22Rv1 (cell line): ENCODE measurements at regions not wholly inside any gene's neighbourhood (a gene's known extent, or its start where the extent isn't known, plus 50 kb on each side); places are given as distances from the start of the nearest gene placed in this dataset.
"Not testable (repeated sequence)": the region's sequence is repeated elsewhere in the genome, so short reads cannot be mapped to it uniquely, and the experiment has no call there.

Experiments used
- H3K27ac ChIP-seq: fragments of 450-650 bp; 2 replicates; pipeline ENCODE4 v1.5.1; 2017
- ZFX ChIP-seq: fragments of 450-650 bp; IDR thresholded peaks from 2 replicates; pipeline ENCODE4 v1.6.1; 2017; ENCODE audit warnings: antibody characterized with exemption, borderline replicate concordance
- TF ChIP-seq, protein P1 (sequence below): fragments of 450-650 bp; IDR thresholded peaks from 2 replicates; pipeline ENCODE4 v1.5.1; 2017; ENCODE audit warnings: mild to moderate bottlenecking

DNA sequence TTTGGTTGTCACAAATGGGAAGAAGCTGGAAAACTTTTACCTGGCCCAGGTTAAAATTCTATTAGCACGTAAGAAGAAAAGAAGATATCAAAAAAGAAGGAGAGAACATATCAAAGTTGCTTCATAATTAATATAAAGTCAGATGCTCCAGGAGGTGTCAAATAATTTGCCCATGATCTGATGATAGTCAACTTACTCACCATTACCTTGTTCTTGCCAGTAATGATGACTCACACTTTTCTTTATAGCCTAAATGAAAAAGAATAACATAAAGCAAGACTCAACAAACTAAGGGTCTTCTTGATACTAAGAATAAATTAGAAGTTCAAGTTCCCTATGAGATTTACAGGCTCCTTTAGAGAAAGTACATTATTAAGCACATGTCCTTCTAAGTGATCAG lies 580.4 kb downstream of the TTLL7 start:
- TF ChIP-seq, protein P1, sequence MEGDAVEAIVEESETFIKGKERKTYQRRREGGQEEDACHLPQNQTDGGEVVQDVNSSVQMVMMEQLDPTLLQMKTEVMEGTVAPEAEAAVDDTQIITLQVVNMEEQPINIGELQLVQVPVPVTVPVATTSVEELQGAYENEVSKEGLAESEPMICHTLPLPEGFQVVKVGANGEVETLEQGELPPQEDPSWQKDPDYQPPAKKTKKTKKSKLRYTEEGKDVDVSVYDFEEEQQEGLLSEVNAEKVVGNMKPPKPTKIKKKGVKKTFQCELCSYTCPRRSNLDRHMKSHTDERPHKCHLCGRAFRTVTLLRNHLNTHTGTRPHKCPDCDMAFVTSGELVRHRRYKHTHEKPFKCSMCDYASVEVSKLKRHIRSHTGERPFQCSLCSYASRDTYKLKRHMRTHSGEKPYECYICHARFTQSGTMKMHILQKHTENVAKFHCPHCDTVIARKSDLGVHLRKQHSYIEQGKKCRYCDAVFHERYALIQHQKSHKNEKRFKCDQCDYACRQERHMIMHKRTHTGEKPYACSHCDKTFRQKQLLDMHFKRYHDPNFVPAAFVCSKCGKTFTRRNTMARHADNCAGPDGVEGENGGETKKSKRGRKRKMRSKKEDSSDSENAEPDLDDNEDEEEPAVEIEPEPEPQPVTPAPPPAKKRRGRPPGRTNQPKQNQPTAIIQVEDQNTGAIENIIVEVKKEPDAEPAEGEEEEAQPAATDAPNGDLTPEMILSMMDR = no peak
- TF ChIP-seq ZFX = no peak
- H3K27ac ChIP-seq = no peak overlapping the region

DNA sequence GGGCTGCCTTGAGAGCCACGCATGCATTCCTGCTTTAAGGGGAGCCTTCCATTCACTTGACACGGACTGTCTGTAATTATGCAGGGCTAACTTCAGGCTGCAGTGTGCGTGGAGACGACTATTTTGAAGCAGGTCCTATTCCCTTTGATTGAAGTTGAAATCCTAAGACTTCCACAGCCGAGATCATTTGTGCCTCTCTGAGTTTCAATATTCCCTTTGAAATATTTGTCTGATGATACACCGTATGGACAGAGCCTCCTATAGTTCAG lies 585.2 kb downstream of the TTLL7 start:
- H3K27ac ChIP-seq = not testable (repeated sequence)

DNA sequence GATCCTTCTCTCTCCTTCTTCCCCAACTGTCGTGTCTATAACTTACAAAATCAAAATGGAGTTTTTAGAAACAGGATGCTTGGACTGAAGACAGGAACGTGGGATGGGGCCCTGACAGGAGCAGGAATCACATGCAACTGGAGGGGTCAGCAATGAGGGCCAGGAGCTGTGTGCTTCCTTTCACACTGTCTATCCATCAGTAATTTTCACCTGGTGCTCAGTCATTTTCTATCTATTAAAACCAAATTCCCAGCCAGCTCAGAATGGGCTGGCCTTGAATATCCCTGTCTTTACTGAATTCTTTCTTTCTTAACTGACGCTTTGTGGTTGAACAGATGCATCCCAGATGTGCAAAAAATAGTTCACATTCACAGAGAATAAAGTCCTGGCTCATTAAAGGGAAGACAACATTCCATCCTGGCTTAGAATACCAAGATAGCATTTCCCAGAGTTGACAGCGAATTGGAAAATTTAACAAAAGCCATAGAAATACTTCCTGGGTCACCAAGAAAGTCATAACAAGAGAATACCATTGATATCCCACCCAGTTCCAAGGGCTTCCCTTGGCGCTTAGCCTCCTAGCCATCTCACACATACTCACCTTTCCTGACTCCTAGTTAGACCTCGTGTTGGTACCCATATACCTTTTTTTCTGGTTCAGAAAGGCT lies 588.1 kb downstream of the TTLL7 start:
- H3K27ac ChIP-seq = not testable (repeated sequence)

DNA sequence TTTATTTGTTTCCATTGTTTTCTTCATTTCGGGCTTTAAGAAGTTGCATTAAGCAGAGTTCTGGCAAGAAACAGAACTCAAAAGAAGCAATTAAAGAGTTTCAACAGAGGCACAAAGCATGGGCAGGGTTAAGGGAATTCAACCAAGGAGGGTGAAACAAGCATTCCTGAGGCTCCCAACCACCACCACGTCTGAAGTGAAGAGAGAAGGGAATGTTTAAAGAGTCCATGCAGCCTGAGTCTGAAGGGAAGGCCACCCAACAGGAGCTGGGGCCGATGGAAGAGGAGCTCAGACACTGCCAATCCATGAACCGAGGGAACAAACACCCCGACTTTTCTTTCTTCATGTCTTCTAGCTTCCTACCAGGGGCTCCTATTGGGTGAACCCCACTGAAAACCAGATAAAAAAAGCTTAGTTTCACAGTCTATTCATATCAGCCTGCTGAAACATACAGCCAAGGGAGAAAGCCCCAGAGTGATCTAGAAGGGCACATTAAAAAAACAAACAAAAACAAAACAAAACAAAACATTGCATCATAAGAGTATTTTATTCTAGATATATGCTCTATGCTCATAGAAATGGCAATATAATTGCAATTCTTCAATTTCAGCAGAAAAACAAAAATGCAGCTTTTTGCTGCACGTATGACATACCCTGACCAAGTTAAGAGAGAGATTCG lies 592.1 kb downstream of the TTLL7 start:
- not testable (repeated sequence) for H3K27ac ChIP-seq

DNA sequence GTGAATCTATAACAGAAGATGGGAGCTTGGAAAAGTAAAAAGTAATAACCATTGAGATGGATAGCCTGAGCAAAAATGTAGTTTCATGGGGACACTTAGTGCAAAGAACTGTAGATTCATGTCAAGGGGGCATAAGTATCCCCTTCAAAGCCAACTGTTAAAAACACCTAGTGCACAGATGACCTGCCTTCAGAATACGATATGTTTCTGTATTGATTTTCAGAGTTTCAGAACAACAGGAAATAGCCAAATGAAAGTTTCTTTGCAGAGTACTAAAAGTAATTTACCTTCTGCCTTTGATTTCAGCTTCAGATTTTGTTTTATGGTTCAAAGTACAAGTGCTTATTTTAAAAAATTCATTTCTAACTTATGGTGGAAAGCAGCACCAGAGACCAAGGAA lies 593.1 kb downstream of the TTLL7 start:
- H3K27ac ChIP-seq = not testable (repeated sequence)

DNA sequence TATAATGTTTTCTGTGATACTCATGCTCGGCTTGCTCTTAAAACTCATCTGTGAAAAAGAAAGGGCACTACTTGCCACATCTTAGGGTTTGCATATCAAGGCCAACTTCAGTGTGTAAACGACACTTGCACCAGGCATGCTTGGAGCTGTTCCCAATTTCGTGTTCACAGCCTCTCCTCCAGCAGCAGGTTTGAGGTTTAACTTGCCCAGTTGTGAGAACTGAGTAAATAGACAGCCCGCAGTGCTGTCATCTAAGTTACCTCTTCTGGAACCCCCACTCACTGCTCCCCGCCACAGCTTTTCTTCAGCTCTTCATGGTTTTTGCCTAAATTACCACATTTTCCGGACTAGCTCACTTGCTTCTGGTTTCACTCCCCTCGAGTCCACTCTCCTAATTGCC lies 595.4 kb downstream of the TTLL7 start:
- not testable (repeated sequence) for H3K27ac ChIP-seq

DNA sequence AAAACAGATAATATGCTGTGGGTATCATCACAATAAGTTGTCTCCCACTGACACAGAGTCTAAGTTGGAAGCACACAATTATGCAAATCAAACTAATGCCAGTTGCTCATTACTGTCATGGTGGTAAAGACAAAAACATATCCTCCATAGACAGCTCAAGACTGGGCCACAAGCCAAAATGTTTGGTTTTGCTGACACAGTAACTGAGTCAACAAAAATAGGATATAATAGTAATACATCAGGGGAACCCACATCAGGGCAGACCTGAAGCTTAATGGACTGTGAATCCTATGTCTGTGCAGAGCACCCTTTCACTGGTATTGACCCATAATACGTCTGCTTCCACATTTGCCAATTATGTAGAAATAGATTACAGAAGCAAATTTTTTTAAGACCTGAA lies 597.8 kb downstream of the TTLL7 start:
- not testable (repeated sequence) for H3K27ac ChIP-seq

DNA sequence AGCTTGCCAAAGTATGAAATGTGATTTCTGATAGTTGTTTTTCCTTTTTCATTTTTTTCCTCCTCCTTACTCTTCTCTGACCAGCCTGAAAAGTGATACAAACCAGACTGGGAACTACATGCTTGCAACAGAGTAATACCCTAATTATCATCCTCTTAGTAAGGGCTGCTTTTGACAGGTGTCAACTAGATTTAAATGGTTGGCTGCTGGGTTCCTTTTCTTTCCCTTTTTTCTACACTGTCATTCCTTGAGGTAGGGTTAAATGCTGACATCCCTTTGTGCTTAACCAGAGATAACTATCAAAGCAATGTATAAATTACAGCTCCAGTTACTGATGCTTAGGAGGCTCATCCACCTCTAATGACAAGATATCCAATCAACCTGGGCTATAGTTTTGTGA lies 598.8 kb downstream of the TTLL7 start:
- not testable (repeated sequence) for H3K27ac ChIP-seq

DNA sequence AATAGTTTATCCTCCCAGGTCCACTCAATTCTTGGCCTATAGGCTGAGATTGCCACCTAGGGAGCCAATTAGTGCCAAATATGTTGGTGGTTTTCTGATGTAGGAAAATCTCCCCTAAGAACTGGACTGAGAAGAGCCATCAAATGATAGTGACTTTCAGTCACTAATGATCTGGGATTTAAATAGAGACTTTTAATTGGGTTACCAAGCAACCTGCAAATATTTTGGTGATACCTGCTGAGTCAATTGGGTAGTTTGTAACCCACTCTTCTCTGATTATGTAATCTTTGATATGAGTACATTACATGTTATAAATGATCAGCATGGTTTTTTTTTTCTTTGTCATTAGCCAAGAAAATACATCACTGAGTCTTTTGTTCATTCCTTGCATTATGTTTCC lies 600.8 kb downstream of the TTLL7 start:
- H3K27ac ChIP-seq = not testable (repeated sequence)

DNA sequence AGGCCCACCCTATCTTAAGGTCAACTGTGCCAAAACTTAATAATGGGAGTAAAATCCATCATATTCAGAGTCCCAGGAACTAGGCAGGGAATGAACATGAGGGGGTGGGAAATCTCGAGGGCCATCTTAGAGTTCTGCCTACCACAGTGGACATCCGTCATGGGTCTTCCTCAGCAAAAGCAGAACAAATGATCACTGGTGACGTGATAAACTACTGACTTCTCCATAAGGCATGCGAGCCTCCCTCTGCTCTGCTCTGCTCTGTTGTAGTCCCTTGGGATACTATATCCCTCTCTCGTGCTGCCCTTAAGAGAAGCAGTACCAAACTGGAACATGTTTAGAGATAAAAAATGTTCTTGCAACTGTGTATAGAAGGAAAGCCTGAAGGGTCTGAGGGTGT lies 603.8 kb downstream of the TTLL7 start:
- H3K27ac ChIP-seq = not testable (repeated sequence)

DNA sequence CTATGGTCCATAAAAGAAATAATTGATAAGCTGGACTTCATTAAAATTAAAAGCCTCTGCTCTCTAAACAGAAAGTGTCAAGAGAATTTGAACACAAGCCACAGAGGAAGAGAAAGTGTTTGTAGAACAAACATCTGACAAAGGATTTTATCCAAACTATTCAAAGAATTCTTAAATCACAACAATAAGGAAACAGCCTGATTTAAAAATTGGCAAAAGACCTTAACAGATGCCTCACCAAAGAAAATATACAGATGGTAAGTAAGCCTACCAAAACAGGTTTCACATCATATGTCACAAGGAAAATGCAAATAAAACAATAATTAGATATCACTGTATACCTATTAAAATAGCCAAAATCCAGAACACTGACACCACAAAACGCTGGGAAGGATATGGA lies 612.0 kb downstream of the TTLL7 start:
- not testable (repeated sequence) for H3K27ac ChIP-seq

DNA sequence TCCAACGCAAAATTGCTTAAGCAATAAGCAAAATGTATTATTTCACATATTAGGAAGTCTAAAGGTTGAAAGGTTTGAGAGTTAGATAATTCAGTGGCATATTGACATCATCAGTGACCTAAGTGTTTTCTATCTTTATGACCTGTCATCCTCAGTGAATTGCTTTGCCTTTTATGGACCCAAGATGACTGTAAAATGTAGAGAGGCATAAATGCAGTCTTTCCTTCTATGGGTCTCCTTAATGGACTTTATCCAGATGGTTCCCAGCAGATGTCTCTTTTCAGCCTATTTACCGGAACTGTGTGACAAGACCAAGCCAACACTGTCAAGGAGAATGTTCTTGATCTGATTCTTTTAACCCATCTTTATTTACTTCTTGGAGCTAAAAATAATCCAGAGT lies 615.8 kb downstream of the TTLL7 start:
- not testable (repeated sequence) for H3K27ac ChIP-seq

DNA sequence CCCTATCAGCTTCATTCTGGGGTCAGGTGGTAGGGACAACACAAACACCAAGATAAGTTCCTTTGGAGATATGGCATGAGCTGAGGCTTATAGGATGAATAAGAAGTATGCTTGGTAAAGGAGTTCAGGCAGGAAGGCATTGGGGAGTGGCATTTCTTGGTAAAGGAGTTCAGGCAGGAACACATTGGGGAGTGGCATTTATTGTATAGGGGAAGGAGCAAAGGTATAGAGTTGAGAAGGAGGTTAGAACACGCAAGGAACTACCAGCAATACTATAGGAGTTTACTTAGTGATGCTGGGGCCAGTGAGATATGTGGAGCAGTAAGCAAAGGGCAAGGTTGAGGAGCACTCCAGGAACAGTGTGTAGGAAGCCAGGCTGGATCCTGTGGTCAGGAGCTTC lies 625.9 kb downstream of the TTLL7 start:
- H3K27ac ChIP-seq = not testable (repeated sequence)

DNA sequence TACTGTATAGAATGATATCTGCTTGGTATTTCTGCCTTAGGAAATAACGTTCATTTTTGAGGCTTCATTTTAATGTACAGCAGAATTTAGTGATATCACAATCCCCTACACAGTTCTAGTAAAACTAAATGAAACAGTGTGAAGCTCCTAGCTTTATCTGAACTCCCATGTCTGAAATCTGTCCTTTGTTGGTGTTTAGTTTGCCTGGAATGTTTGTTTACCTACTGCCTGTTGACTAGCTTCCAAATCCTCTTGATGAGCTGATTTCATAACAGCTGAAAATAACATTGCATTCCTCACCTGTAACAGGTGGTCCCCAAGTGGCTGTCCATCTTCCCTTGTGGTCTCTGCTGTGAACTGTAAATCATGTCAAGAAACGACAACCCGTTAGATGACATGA lies 629.1 kb downstream of the TTLL7 start:
- H3K27ac ChIP-seq = not testable (repeated sequence)

DNA sequence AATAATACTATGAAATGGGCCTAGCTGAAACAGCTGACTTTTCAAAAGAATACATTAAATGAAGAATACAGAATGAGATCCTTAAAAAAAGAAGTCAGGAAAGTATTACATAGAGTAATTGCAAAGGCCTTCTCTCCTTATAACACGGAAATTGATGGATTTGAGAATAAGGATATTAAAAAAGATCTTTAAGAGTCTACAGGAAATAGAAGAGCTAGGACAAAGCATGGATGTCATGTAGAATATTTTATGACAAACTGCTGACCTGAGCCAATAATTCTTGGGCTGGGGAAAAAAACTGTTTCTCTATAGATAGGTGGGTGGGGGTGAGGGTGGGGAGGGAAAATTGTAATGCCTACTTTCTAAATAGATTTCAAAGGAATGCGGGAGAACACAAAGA lies 633.6 kb downstream of the TTLL7 start:
- not testable (repeated sequence) for H3K27ac ChIP-seq

DNA sequence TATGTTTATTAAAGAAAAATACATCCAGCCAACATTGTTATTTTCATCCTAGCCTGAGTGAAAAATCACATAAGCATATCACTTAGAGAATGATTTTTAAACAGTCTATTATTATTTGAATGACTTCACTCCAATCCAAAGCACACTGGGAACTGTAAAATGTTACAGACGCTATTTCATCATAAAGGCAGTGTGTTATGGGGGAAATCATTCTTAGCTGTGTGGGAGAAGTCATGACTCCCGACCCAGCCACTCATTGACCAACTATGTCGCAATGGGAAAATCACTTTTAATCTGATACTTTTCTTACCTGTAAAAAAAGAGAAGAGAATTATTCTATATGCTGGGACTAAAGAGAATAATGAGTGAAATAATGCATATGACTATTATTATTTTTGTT lies 653.6 kb downstream of the TTLL7 start:
- not testable (repeated sequence) for H3K27ac ChIP-seq

DNA sequence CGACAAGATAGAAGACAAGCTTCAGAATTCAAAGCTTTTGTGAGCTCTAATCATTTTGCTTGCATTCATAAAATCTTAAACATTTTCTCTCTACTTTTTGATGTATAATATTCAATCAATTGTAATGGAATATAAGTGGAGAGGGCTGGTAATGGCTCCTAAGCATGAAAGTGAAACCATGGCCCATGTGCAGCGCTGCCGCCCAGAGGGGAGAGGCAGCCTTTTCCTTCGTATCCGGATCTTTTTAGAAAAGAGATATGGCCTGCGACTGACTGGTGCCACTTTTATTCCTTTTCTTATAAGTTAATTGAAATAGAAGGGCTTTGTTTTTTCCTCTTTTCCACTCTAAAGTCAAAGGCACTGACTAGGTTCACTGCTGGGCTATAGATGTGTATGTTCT lies 655.2 kb downstream of the TTLL7 start:
- not testable (repeated sequence) for H3K27ac ChIP-seq

DNA sequence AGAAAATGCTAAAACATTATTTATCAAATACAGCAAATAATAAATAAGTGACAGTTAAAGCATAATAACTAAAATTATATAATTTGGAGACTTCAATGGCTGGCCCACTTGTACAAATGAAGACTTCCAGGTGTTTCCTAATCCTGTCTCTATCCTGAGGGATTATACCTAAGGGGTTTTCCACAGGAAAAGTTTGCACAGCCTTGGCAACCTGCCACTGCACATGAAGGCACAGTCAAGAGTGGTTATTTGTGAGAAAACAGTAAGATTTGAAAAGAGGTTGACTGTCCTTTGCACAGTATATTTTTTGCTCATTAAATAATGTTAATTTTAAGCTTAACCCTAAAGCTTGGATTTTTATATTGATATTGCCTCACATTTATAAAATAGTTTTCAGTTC lies 655.9 kb downstream of the TTLL7 start:
- H3K27ac ChIP-seq = not testable (repeated sequence)

DNA sequence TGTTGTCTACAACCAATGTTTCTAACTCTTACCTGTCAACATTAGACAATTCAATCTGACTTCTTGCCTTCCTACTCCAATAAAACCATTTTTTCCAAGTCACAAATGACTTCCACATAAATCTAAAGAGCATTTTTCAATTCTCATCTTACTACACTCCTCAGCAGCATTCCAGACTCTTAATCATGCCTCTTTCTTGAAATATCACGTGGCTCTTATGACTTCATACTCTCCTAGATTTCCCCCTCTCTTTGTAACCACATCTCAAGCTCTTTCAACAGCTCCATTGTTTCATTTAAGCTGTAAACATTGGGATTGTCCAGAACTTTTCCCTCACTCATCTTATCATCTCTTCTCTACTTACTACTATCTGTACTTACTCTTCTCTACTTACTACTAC lies 666.6 kb downstream of the TTLL7 start:
- H3K27ac ChIP-seq = not testable (repeated sequence)
